ENCODE measurements at regions not wholly inside any gene's neighbourhood (a gene's known extent, or its start where the extent isn't known, plus 50 kb on each side); places are given as distances from the start of the nearest gene placed in this dataset.

- TF ChIP-seq, protein P1, sequence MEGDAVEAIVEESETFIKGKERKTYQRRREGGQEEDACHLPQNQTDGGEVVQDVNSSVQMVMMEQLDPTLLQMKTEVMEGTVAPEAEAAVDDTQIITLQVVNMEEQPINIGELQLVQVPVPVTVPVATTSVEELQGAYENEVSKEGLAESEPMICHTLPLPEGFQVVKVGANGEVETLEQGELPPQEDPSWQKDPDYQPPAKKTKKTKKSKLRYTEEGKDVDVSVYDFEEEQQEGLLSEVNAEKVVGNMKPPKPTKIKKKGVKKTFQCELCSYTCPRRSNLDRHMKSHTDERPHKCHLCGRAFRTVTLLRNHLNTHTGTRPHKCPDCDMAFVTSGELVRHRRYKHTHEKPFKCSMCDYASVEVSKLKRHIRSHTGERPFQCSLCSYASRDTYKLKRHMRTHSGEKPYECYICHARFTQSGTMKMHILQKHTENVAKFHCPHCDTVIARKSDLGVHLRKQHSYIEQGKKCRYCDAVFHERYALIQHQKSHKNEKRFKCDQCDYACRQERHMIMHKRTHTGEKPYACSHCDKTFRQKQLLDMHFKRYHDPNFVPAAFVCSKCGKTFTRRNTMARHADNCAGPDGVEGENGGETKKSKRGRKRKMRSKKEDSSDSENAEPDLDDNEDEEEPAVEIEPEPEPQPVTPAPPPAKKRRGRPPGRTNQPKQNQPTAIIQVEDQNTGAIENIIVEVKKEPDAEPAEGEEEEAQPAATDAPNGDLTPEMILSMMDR (IDR thresholded peaks at IDR 0.05; ENCODE audit: low read depth, low read length, missing control alignments), result no peak
- H3K4me3 ChIP-seq (ENCODE audit: low read depth, low read length), result no peak overlapping the region
- no peak for DNase-seq (ENCODE audit: low read depth)
These were observed 316.6 kb downstream of the SNX13 start for GRCh38 chr7:17623546-17624185.

GRCh38 chr7:17624379-17624778 lies 315.9 kb downstream of the SNX13 start:
- no peak overlapping the region for H3K4me3 ChIP-seq (ENCODE audit: low read depth, low read length)
- no peak for DNase-seq (ENCODE audit: low read depth)
- TF ChIP-seq, protein P1 (IDR thresholded peaks at IDR 0.05; ENCODE audit: low read depth, low read length, missing control alignments), result no peak

- TF ChIP-seq, protein P1 (IDR thresholded peaks at IDR 0.05; ENCODE audit: low read depth, low read length, missing control alignments), result no peak
These were observed 315.3 kb downstream of the SNX13 start for GRCh38 chr7:17625043-17625442.

DNA sequence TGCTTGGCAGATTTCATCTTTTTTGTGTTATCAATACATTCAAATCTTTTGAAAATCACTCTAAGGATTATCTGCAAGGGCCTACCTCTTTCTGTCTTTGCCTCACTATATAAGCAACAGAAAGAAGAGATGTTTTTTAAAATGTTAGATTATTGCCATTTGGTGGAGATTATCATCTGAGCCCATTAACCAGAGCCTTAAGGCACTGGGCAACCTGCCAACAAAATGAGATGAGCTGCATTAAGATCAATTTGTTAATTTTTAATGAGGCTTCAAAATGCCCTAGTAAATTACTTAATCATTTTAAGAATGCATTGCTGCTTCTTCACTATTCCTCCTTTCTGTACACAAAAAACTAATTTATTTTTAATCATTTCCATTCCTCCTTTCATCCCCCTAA lies 314.1 kb downstream of the SNX13 start:
- no peak for DNase-seq (ENCODE audit: low read depth)
- H3K4me3 ChIP-seq (ENCODE audit: low read depth, low read length), result no peak overlapping the region
- TF ChIP-seq, protein P1 (IDR thresholded peaks at IDR 0.05; ENCODE audit: low read depth, low read length, missing control alignments), result no peak

More at GRCh38 chr7:17625043-17625442, 315.3 kb downstream of the SNX13 start:
- H3K4me3 ChIP-seq (ENCODE audit: low read depth, low read length), result no peak overlapping the region
- no peak for DNase-seq (ENCODE audit: low read depth)

- no peak overlapping the region for H3K4me3 ChIP-seq (ENCODE audit: low read depth, low read length)
- TF ChIP-seq, protein P1 (IDR thresholded peaks at IDR 0.05; ENCODE audit: low read depth, low read length, missing control alignments), result no peak
- no peak for DNase-seq (ENCODE audit: low read depth)
These were observed 309.2 kb downstream of the SNX13 start for GRCh38 chr7:17631061-17631460.

- TF ChIP-seq, protein P1 (IDR thresholded peaks at IDR 0.05; ENCODE audit: low read depth, low read length, missing control alignments), result no peak
- no peak overlapping the region for H3K4me3 ChIP-seq (ENCODE audit: low read depth, low read length)
- DNase-seq (ENCODE audit: low read depth), result no peak
These were observed 307.9 kb downstream of the SNX13 start for GRCh38 chr7:17632384-17632783.

GRCh38 chr7:17633067-17633466 lies 307.2 kb downstream of the SNX13 start:
- DNase-seq (ENCODE audit: low read depth), result no peak
- TF ChIP-seq, protein P1 (IDR thresholded peaks at IDR 0.05; ENCODE audit: low read depth, low read length, missing control alignments), result no peak
- no peak overlapping the region for H3K4me3 ChIP-seq (ENCODE audit: low read depth, low read length)
